PC-3 (cell line): ENCODE measurements at regions not wholly inside any gene's neighbourhood (a gene's known extent, or its start where the extent isn't known, plus 50 kb on each side); places are given as distances from the start of the nearest gene placed in this dataset.

ENCODE experiments used
- ATAC-seq: fragments of 200-7000 bp; cut with Tn5 transposase; 2 replicates; pipeline ENCODE4 v1.9.1; 2020; ENCODE audit warnings: mild to moderate bottlenecking, moderate library complexity
- BruUV-seq: library from RNA; stranded (reverse); fragments of 400-500 nt; replicated peaks from 2 replicates; lab custom pipeline; 2021; lab: Mats Ljungman, UMichigan
- CTCF ChIA-PET: fragments of 300-600 bp; sonication (Branson Sonifier 250); formaldehyde crosslinking; loops from one replicate; lab custom pipeline; 2022; ENCODE audit warnings: antibody characterized with exemption; lab: Charles Lee
- POLR2A ChIA-PET: fragments of 300-600 bp; sonication (Branson Sonifier 250); formaldehyde crosslinking; loops from one replicate; lab custom pipeline; 2022; ENCODE audit warnings: antibody characterized with exemption; ENCODE audit not compliant: unreplicated experiment; lab: Charles Lee
- DNase-seq: peaks from one replicate; pipeline ENCODE4 v3.0.0-alpha.2; 2015
- H2AFZ ChIP-seq: fragments of 300-600 bp; sonication (generic); 2 replicates; pipeline ENCODE4 v1.6.0; 2016; ENCODE audit warnings: antibody characterized with exemption, low read length
- H3F3A ChIP-seq: fragments of 300-600 bp; sonication (generic); one replicate; pipeline ENCODE4 v1.6.0; 2017; ENCODE audit warnings: antibody characterized with exemption, low read length, control low read depth, mild to moderate bottlenecking; ENCODE audit not compliant: unreplicated experiment
- H3K27ac ChIP-seq: fragments of 300-600 bp; sonication (generic); 2 replicates; pipeline ENCODE4 v1.5.1; 2016; ENCODE audit warnings: mild to moderate bottlenecking, low read length
- H3K27me3 ChIP-seq: fragments of 300-600 bp; sonication (generic); 2 replicates; pipeline ENCODE4 v1.6.1; 2016; ENCODE audit warnings: low read length, mixed read lengths
- H3K36me3 ChIP-seq: fragments of 300-600 bp; sonication (generic); 2 replicates; pipeline ENCODE4 v1.6.1; 2016; ENCODE audit warnings: low read depth, mixed run types, low read length, mixed read lengths
- H3K4me1 ChIP-seq: fragments of 300-600 bp; sonication (generic); 2 replicates; pipeline ENCODE4 v1.5.1; 2016; ENCODE audit warnings: low read length; ENCODE audit not compliant: insufficient read depth
- H3K4me2 ChIP-seq: fragments of 300-600 bp; sonication (generic); 2 replicates; pipeline ENCODE4 v1.6.0; 2016; ENCODE audit warnings: low read length
- H3K4me3 ChIP-seq: fragments of 300-600 bp; sonication (generic); 2 replicates; pipeline ENCODE4 v1.5.1; 2016; ENCODE audit warnings: mild to moderate bottlenecking, low read length, mixed read lengths
- H3K79me2 ChIP-seq: fragments of 300-600 bp; sonication (generic); 2 replicates; pipeline ENCODE4 v1.6.1; 2017; ENCODE audit warnings: low read length, mixed read lengths
- H3K9ac ChIP-seq: fragments of 300-600 bp; sonication (generic); 2 replicates; pipeline ENCODE4 v1.6.0; 2016; ENCODE audit warnings: mild to moderate bottlenecking, low read length
- H3K9me2 ChIP-seq: fragments of 300-600 bp; sonication (generic); replicated peaks from 2 replicates; pipeline ENCODE4 v1.6.1; 2016; ENCODE audit warnings: mixed run types, low read length, mixed read lengths
- H3K9me3 ChIP-seq: fragments of 300-600 bp; sonication (generic); 2 replicates; pipeline ENCODE4 v1.6.1; 2016; ENCODE audit warnings: low read length, mixed read lengths
- H4K20me1 ChIP-seq: fragments of 300-600 bp; sonication (generic); 2 replicates; pipeline ENCODE4 v1.6.1; 2016; ENCODE audit warnings: low read length, mixed read lengths
- EZH2 ChIP-seq: fragments of 300-600 bp; sonication (generic); IDR thresholded peaks from one replicate; pipeline ENCODE4 v1.6.1; 2017; ENCODE audit warnings: antibody characterized with exemption, mild to moderate bottlenecking, low read length; ENCODE audit not compliant: unreplicated experiment
- EZH2phosphoT487 ChIP-seq: fragments of 300-600 bp; sonication (generic); IDR thresholded peaks from 2 replicates; pipeline ENCODE4 v1.6.1; 2018; ENCODE audit warnings: mild to moderate bottlenecking, antibody characterized with exemption, low read length, borderline replicate concordance
- intact Hi-C: fragments of 100-400 bp; cut with micrococcal nuclease; formaldehyde crosslinking; loops from 2 replicates; pipeline ENCODE4 v1.9.0; 2023
- TF ChIP-seq, protein P1 (sequence below): fragments of 300-600 bp; sonication (generic); conservative IDR thresholded peaks from 2 replicates; pipeline ENCODE4 v1.5.1; 2017; ENCODE audit warnings: antibody characterized with exemption, low read depth, mild to moderate bottlenecking, low read length

DNA sequence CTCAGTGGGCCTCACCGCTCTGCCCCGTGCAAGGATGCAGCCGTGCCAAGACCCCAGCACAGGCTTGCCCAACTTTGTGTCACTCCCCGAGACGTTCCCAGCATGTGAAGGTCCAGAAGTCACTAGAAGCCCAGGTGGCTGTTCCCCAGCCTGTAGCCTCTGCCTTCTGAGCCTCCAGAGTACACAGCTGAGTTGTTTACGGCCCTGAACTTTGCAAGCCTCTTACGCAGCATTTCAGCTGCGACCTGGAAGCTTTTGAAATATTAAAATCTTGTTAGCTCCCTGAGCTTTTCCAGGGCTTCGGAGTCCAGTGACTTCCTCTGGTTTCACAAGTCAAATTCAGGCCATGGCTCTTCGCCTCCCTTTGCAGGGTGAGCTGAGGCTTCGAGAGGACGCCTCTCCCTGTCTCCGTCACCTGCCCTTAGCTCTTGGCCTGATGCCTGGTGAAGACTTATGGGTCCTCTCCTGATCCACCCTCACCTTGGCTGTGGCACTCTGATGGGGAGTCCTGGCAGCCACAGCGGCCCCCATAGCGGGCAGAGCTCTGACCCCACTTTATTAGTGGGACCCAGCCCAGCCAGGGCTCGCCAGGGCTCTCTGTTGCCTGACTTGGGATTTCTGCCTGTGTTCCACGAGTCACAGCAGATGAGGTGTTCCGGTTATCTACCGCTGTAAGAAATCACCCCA is 76.5 kb upstream of the HPCAL1 start:
- no peak overlapping the region for H2AFZ ChIP-seq
- H3K27me3 ChIP-seq: no peaks in the 10 kb centered on the region
- H3K9me3 ChIP-seq: no peaks in the 10 kb centered on the region
- no peak overlapping the region for H3K4me2 ChIP-seq
- TF ChIP-seq EZH2phosphoT487: no peak
- TF ChIP-seq, protein P1, sequence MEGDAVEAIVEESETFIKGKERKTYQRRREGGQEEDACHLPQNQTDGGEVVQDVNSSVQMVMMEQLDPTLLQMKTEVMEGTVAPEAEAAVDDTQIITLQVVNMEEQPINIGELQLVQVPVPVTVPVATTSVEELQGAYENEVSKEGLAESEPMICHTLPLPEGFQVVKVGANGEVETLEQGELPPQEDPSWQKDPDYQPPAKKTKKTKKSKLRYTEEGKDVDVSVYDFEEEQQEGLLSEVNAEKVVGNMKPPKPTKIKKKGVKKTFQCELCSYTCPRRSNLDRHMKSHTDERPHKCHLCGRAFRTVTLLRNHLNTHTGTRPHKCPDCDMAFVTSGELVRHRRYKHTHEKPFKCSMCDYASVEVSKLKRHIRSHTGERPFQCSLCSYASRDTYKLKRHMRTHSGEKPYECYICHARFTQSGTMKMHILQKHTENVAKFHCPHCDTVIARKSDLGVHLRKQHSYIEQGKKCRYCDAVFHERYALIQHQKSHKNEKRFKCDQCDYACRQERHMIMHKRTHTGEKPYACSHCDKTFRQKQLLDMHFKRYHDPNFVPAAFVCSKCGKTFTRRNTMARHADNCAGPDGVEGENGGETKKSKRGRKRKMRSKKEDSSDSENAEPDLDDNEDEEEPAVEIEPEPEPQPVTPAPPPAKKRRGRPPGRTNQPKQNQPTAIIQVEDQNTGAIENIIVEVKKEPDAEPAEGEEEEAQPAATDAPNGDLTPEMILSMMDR: no peak
- TF ChIP-seq EZH2: no peak
- H3K9ac ChIP-seq: no peak overlapping the region
- DNase-seq: no peak
- H3K27ac ChIP-seq: no peak overlapping the region
- peaks cover 4% of the 10 kb centered on the region for H3F3A ChIP-seq
- CTCF ChIA-PET: no interaction called here
- H3K79me2 ChIP-seq: no peaks in the 10 kb centered on the region
- no peaks in the 10 kb centered on the region for H4K20me1 ChIP-seq
- peaks cover 9% of the 10 kb centered on the region for H3K4me1 ChIP-seq
- no peak for ATAC-seq
- no peaks in the 10 kb centered on the region for H3K9me2 ChIP-seq
- BruUV-seq: no TSS peak
- POLR2A ChIA-PET: no interaction called here
- H3K4me3 ChIP-seq: no peak overlapping the region
- H3K36me3 ChIP-seq: no peaks in the 10 kb centered on the region
- intact Hi-C loops: no loop called here

DNA sequence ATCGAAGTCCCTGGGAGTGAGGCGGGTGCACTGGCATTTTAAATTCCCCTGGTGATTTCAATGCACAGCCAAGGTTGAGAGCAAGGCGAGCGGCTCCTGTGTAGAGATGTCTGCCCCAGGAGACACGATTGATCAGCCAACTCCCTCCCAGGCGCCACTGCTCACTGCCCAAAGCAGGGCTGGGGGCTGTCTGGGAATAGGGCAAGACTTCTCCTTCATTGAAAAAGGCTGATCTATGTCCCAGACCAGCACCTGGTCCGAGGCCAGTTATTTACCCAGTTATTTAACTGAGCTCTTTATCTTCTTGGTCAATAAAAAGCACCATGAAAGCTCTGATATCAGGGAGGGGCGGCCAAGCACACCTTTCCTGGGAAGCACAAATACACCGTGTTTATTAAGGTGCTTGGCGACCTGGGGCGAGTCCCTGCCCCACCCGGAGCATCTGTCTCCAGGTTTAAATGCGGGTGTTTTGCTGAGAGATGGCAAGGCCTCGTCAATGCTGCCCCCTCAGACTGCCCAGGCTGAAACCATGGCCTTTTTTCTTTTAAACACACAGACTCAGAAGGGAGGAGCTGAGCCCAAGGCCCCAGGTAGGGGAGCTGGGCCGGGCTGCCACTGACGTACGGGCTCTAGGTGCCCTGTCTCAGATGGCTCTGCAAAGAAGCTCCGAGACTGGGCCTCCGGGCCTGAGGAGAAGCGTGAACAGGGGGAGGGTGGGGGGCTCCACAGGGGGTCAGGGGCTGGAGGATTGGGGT is 73.9 kb upstream of the HPCAL1 start:
- no peaks in the 10 kb centered on the region for H3K9me3 ChIP-seq
- H3K9me2 ChIP-seq: no peaks in the 10 kb centered on the region
- POLR2A ChIA-PET: no interaction called here
- H3K4me3 ChIP-seq: no peak overlapping the region
- no peaks in the 10 kb centered on the region for H4K20me1 ChIP-seq
- no peak overlapping the region for H3K9ac ChIP-seq
- H3K27ac ChIP-seq: no peak overlapping the region
- H2AFZ ChIP-seq: no peak overlapping the region
- H3K36me3 ChIP-seq: no peaks in the 10 kb centered on the region
- CTCF ChIA-PET: no interaction called here
- no peak for DNase-seq
- no peaks in the 10 kb centered on the region for H3K79me2 ChIP-seq
- H3K27me3 ChIP-seq: no peaks in the 10 kb centered on the region
- H3F3A ChIP-seq: no peaks in the 10 kb centered on the region
- H3K4me1 ChIP-seq: no peaks in the 10 kb centered on the region
- intact Hi-C loops: no loop called here
- TF ChIP-seq, protein P1: no peak
- no peak for TF ChIP-seq EZH2
- no peak for TF ChIP-seq EZH2phosphoT487
- no peak overlapping the region for H3K4me2 ChIP-seq
- no peak for ATAC-seq
- no TSS peak for BruUV-seq
